Suppressor macrophage treated with lipopolysaccharide for 1 hour (primary cell): ENCODE measurements at regions not wholly inside any gene's neighbourhood (a gene's known extent, or its start where the extent isn't known, plus 50 kb on each side); places are given as distances from the start of the nearest gene placed in this dataset.
"Not testable (repeated sequence)": the region's sequence is repeated elsewhere in the genome, so short reads cannot be mapped to it uniquely, and the experiment has no call there.

Experiments
- DNase-seq, 3 donors: peaks; one replicate each; pipeline ENCODE4 v3.0.0-alpha.2; 2020 to 2022

GRCh38 chr6:67467341-67467740 lies 1167.7 kb upstream of the ADGRB3 start:
- no peak for DNase-seq

- DNase-seq, result not testable (repeated sequence)
Measured at GRCh38 chr6:67462725-67463124, 1172.4 kb upstream of the ADGRB3 start.

GRCh38 chr6:67459556-67459955 lies 1175.5 kb upstream of the ADGRB3 start:
- no peak for DNase-seq

GRCh38 chr6:67458265-67458664 lies 1176.8 kb upstream of the ADGRB3 start:
- DNase-seq, result no peak

GRCh38 chr6:67451874-67452273 lies 1183.2 kb upstream of the ADGRB3 start:
- no peak for DNase-seq

GRCh38 chr6:67450641-67451040 lies 1184.4 kb upstream of the ADGRB3 start:
- DNase-seq, result no peak

GRCh38 chr6:67449602-67450001 lies 1185.5 kb upstream of the ADGRB3 start:
- DNase-seq, result no peak

- no peak for DNase-seq
Measured at GRCh38 chr6:67433124-67433523, 1202.0 kb upstream of the ADGRB3 start.

GRCh38 chr6:67431076-67431475 lies 1204.0 kb upstream of the ADGRB3 start:
- DNase-seq, result no peak

GRCh38 chr6:67426686-67427085 lies 1208.4 kb upstream of the ADGRB3 start:
- not testable (repeated sequence) for DNase-seq

GRCh38 chr6:67412035-67412434 lies 1223.0 kb upstream of the ADGRB3 start:
- no peak for DNase-seq

- no peak for DNase-seq
Measured at GRCh38 chr6:67411036-67411435, 1224.0 kb upstream of the ADGRB3 start.

- DNase-seq, result no peak
Measured at GRCh38 chr6:67394254-67394653, 1240.8 kb upstream of the ADGRB3 start.

- DNase-seq, result no peak
Measured at GRCh38 chr6:67393356-67393755, 1241.7 kb upstream of the ADGRB3 start.

- no peak for DNase-seq
Measured at GRCh38 chr6:67391955-67392354, 1243.1 kb upstream of the ADGRB3 start.

GRCh38 chr6:67369679-67370078 lies 1265.4 kb upstream of the ADGRB3 start:
- DNase-seq, result no peak

- no peak for DNase-seq
Measured at GRCh38 chr6:67362976-67363375, 1272.1 kb upstream of the ADGRB3 start.

- no peak for DNase-seq
Measured at GRCh38 chr6:67361264-67361663, 1273.8 kb upstream of the ADGRB3 start.

- no peak for DNase-seq
Measured at GRCh38 chr6:67358241-67358640, 1276.8 kb upstream of the ADGRB3 start.

GRCh38 chr6:67353861-67354260 lies 1281.2 kb upstream of the ADGRB3 start:
- DNase-seq, result no peak

- no peak for DNase-seq
Measured at GRCh38 chr6:67352717-67353116, 1282.4 kb upstream of the ADGRB3 start.

GRCh38 chr6:67350729-67351128 lies 1284.4 kb upstream of the ADGRB3 start:
- DNase-seq, result no peak

GRCh38 chr6:67345946-67346345 lies 1289.1 kb upstream of the ADGRB3 start:
- DNase-seq, result no peak

- no peak for DNase-seq
Measured at GRCh38 chr6:67336014-67336413, 1299.1 kb upstream of the ADGRB3 start.

- DNase-seq, result no peak
Measured at GRCh38 chr6:67331304-67331703, 1303.8 kb upstream of the ADGRB3 start.

GRCh38 chr6:67328269-67328668 lies 1306.8 kb upstream of the ADGRB3 start:
- DNase-seq, result no peak
